ENCODE measurements at regions not wholly inside any gene's neighbourhood (a gene's known extent, or its start where the extent isn't known, plus 50 kb on each side); places are given as distances from the start of the nearest gene placed in this dataset.

DNA sequence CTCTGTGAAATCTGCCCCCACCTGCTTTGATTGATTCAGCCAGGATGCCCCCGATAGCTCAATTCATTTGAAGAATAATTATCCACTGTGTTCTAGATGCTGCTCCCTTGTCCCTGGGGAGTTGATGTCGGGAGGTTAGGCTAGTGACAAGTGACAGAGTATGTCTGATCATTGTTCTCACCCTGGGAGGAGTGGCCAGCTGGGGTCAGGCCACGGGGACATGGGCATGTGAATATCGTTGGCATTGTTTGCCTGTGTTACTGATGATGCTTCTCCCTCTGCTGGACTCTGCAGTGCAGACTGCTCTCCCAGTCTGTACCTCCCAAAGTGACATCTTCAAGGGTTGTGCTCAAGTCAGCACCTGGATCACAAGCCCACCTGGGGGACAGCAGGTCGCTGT lies 89.9 kb upstream of the C16orf82 start:
- TF ChIP-seq, protein P1, sequence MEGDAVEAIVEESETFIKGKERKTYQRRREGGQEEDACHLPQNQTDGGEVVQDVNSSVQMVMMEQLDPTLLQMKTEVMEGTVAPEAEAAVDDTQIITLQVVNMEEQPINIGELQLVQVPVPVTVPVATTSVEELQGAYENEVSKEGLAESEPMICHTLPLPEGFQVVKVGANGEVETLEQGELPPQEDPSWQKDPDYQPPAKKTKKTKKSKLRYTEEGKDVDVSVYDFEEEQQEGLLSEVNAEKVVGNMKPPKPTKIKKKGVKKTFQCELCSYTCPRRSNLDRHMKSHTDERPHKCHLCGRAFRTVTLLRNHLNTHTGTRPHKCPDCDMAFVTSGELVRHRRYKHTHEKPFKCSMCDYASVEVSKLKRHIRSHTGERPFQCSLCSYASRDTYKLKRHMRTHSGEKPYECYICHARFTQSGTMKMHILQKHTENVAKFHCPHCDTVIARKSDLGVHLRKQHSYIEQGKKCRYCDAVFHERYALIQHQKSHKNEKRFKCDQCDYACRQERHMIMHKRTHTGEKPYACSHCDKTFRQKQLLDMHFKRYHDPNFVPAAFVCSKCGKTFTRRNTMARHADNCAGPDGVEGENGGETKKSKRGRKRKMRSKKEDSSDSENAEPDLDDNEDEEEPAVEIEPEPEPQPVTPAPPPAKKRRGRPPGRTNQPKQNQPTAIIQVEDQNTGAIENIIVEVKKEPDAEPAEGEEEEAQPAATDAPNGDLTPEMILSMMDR (IDR thresholded peaks at IDR 0.05; ENCODE audit: unreplicated experiment), result no peak
- no TSS peak for BruUV-seq (replicated peaks)
- Mint-ChIP-seq H3K4me1 (ENCODE audit: insufficient read depth, unreplicated experiment) (no peaks in the 10 kb centered on the region), H3K27me3 (ENCODE audit: insufficient read depth, unreplicated experiment) (no peaks in the 10 kb centered on the region), H3K9me3 (ENCODE audit: unreplicated experiment) (peaks cover 38% of the 10 kb centered on the region), H3K27ac (ENCODE audit: low read depth, unreplicated experiment) (no peak overlapping the region), H3K36me3 (ENCODE audit: insufficient read depth, unreplicated experiment) (no peaks in the 10 kb centered on the region), H3K4me3 (ENCODE audit: unreplicated experiment) (no peak overlapping the region)
- ChIA-PET CTCF (no interaction called here), POLR2A (no interaction called here)
- intact Hi-C loops (cut with micrococcal nuclease), result no loop called here
- no peak for DNase-seq (ENCODE audit: unreplicated experiment)

DNA sequence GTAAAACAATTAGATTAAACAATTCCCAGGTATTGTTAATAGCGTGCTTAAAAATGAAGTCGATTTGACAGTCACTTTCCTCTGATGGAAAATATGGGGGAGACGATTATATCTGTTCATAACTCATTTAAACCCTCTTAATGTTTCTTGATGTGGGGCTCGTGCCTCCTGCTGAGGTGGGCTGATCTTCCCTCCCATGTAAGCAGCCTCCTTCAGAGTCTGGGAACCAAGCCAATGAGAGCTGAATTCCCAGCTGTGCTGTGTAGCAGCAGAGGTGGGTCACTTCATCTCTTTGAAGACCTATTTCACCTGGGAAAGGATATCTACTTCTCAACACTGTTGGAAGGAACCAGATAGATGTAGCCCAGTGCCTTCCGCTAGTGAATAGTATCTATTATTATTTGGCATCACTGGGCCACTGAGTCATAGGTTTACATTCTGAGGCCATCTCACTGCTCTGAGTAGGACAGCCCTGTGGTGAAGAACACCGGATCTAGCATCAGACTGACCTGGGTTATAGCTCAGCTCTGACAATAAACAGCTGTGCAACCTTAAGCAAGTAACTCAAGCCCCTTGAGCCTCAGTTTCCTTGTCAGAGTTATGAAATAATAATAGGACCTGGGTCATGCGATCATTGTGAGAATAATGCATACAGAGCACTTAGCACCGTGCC lies 85.3 kb upstream of the C16orf82 start:
- Mint-ChIP-seq H3K27me3 (ENCODE audit: insufficient read depth, unreplicated experiment) (no peaks in the 10 kb centered on the region), H3K4me1 (ENCODE audit: insufficient read depth, unreplicated experiment) (no peaks in the 10 kb centered on the region), H3K36me3 (ENCODE audit: insufficient read depth, unreplicated experiment) (no peaks in the 10 kb centered on the region), H3K9me3 (ENCODE audit: unreplicated experiment) (peaks cover 18% of the 10 kb centered on the region), H3K27ac (ENCODE audit: low read depth, unreplicated experiment) (no peak overlapping the region), H3K4me3 (ENCODE audit: unreplicated experiment) (no peak overlapping the region)
- intact Hi-C loops (cut with micrococcal nuclease), result no loop called here
- CTCF ChIA-PET, result no interaction called here
- BruUV-seq (replicated peaks), result no TSS peak
- TF ChIP-seq, protein P1 (IDR thresholded peaks at IDR 0.05; ENCODE audit: unreplicated experiment), result no peak
- POLR2A ChIA-PET, result no interaction called here
- DNase-seq (ENCODE audit: unreplicated experiment), result no peak

DNA sequence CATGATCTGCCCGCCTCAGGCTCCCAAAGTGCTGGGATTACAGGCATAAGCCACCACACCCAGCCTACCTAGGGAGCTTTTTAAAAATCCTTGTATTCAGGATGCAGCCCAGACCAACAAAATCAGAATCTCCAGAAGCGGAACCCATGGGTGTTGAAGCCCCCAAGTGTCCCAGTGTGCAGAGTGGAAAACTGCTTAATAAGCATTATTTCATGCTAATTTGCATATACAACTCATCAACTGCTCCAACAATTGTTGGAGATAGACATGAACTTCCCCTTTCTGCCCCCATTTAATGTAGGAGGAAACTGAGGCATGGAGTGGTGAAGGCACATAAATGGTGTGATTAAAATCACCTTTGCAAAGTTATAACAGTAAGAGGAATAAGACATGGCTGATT lies 84.3 kb upstream of the C16orf82 start:
- H3K27ac Mint-ChIP-seq (ENCODE audit: low read depth, unreplicated experiment), result no peak overlapping the region
- H3K4me1 Mint-ChIP-seq (ENCODE audit: insufficient read depth, unreplicated experiment), result no peaks in the 10 kb centered on the region
- no TSS peak for BruUV-seq (replicated peaks)
- H3K36me3 Mint-ChIP-seq (ENCODE audit: insufficient read depth, unreplicated experiment), result no peaks in the 10 kb centered on the region
- TF ChIP-seq, protein P1 (IDR thresholded peaks at IDR 0.05; ENCODE audit: unreplicated experiment), result no peak
- intact Hi-C loops (cut with micrococcal nuclease), result no loop called here
- POLR2A ChIA-PET, result no interaction called here
- no peak overlapping the region for H3K4me3 Mint-ChIP-seq (ENCODE audit: unreplicated experiment)
- no peaks in the 10 kb centered on the region for H3K27me3 Mint-ChIP-seq (ENCODE audit: insufficient read depth, unreplicated experiment)
- CTCF ChIA-PET, result interaction anchor here (0.5 kb wide), 1 partner anchor 478 kb away, joined by 4 read pairs; no protein-coding TSS in a partner anchor
- peaks cover 22% of the 10 kb centered on the region for H3K9me3 Mint-ChIP-seq (ENCODE audit: unreplicated experiment)
- no peak for DNase-seq (ENCODE audit: unreplicated experiment)

DNA sequence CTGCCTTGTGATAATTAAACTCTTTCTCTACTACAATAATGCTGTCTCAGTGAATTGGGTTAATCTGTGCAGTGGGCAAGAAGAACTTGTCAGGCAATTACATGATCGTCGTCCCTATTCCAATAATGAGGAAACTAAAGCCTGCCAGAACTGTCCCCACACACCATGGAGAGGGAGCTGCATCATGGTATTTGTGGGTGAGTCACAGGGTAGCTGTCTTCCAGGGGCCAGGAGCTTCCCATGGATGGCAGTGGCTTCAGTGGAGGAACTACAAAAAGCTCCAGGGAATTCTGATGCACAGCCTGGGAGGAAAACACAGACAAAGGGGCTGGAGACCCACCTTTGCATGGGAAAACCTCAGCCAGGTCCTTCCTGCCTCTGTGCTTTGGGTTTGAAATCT lies 83.3 kb upstream of the C16orf82 start:
- POLR2A ChIA-PET, result interaction anchor here (0.6 kb wide), 1 partner anchor 742 kb away, joined by 3 read pairs; no protein-coding TSS in a partner anchor
- H3K4me1 Mint-ChIP-seq (ENCODE audit: insufficient read depth, unreplicated experiment), result no peaks in the 10 kb centered on the region
- no peak for DNase-seq (ENCODE audit: unreplicated experiment)
- CTCF ChIA-PET, result interaction anchor here (0.5 kb wide), 1 partner anchor 13 kb away, joined by 3 read pairs; no protein-coding TSS in a partner anchor
- H3K9me3 Mint-ChIP-seq (ENCODE audit: unreplicated experiment), result peaks cover 21% of the 10 kb centered on the region
- TF ChIP-seq, protein P1 (IDR thresholded peaks at IDR 0.05; ENCODE audit: unreplicated experiment), result no peak
- H3K4me3 Mint-ChIP-seq (ENCODE audit: unreplicated experiment), result no peak overlapping the region
- BruUV-seq (replicated peaks), result no TSS peak
- no peaks in the 10 kb centered on the region for H3K36me3 Mint-ChIP-seq (ENCODE audit: insufficient read depth, unreplicated experiment)
- H3K27ac Mint-ChIP-seq (ENCODE audit: low read depth, unreplicated experiment), result no peak overlapping the region
- H3K27me3 Mint-ChIP-seq (ENCODE audit: insufficient read depth, unreplicated experiment), result no peaks in the 10 kb centered on the region
- intact Hi-C loops (cut with micrococcal nuclease), result no loop called here

Data from MCF 10A (cell line).